Lung (tissue), 11 donors: ENCODE measurements at regions not wholly inside any gene's neighbourhood (a gene's known extent, or its start where the extent isn't known, plus 50 kb on each side); places are given as distances from the start of the nearest gene placed in this dataset.

Source experiments
- ATAC-seq: fragments of 200-7000 bp; cut with Tn5 transposase; one replicate; pipeline ENCODE4 v1.9.1; 2020; ENCODE audit warnings: moderate number of reproducible peaks; ENCODE audit not compliant: insufficient read depth, low FRiP score
- DNase-seq, 3 donors: peaks; one replicate each; pipeline ENCODE4 v3.0.0-alpha.2; 2013 to 2017
- H3K27ac ChIP-seq, 2 donors: one replicate each; pipeline ENCODE4 v1.5.1; 2013; ENCODE audit warnings: mild to moderate bottlenecking in 2 of 2, moderate library complexity in 2 of 2, control low read depth in 1 of 2, inconsistent platforms in 1 of 2, low read depth in 1 of 2, low read length in 1 of 2
- H3K27me3 ChIP-seq, 3 donors: one replicate each; pipeline ENCODE4 v1.5.1; 2013; ENCODE audit warnings: low read length in 2 of 3; ENCODE audit not compliant: control insufficient read depth in 3 of 3, insufficient read depth in 3 of 3
- H3K36me3 ChIP-seq, 4 donors: one replicate each; pipeline ENCODE4 v1.5.1; 2013; ENCODE audit warnings: low read length in 4 of 4, mild to moderate bottlenecking in 1 of 4, moderate library complexity in 1 of 4; ENCODE audit not compliant: control insufficient read depth in 4 of 4, insufficient read depth in 4 of 4
- H3K4me1 ChIP-seq, 5 donors: one replicate each; pipeline ENCODE4 v1.5.1; 2013; ENCODE audit warnings: low read length in 5 of 5, mild to moderate bottlenecking in 2 of 5, moderate library complexity in 1 of 5; ENCODE audit not compliant: control insufficient read depth in 5 of 5, insufficient read depth in 5 of 5
- H3K4me3 ChIP-seq: one replicate; pipeline ENCODE4 v1.5.1; 2013; ENCODE audit warnings: mild to moderate bottlenecking, control low read depth, moderate library complexity
- H3K9ac ChIP-seq, 2 donors: one replicate each; pipeline ENCODE4 v1.5.1; 2013; ENCODE audit warnings: low read length in 2 of 2, control low read depth in 1 of 2; ENCODE audit not compliant: insufficient read depth in 1 of 2
- H3K9me3 ChIP-seq, 4 donors: one replicate each; pipeline ENCODE4 v1.5.1; 2013; ENCODE audit warnings: low read length in 3 of 4, mild to moderate bottlenecking in 1 of 4, moderate library complexity in 1 of 4; ENCODE audit not compliant: control insufficient read depth in 4 of 4, insufficient read depth in 3 of 4
- CTCF ChIP-seq: IDR thresholded peaks from 2 replicates; pipeline ENCODE4 v1.5.1; 2012; ENCODE audit warnings: mild to moderate bottlenecking; ENCODE audit errors: control extremely low read depth, extremely low read depth
- WGBS, 2 donors: extraction: QIAGEN DNeasy Blood & Tissue Kit; methylation state at CpG; one replicate each; pipeline ENCODE4 v1.1.7; 2013; 5-methylcytosine and 5-hydroxymethylcytosine counted together
- donor health status: control.
- donor health status: control.
- donor health status: Bipolar disorder and iron deficiency.
- donor health status: healthy.
- donor health status: DM: yes; HTN: yes; CAD: no.

GRCh38 chr10:88088441-88089340 lies 225.3 kb downstream of the PTEN start:
- no peaks in the 10 kb centered on the region for H3K9me3 ChIP-seq
- no peak overlapping the region for H3K9ac ChIP-seq
- 93 to 95% methylated on average over 9 of the region's 9 CpGs for WGBS, 2 donors
- DNase-seq: peak in 2 of 3 donors; percentile 33 to 54
- H3K4me1 ChIP-seq: peaks cover 0 to 14% (median 2%) of the 10 kb centered on the region in 5 donors
- no peak overlapping the region for H3K4me3 ChIP-seq
- no peak for TF ChIP-seq CTCF
- no peak overlapping the region for H3K27ac ChIP-seq
- H3K36me3 ChIP-seq: no peaks in the 10 kb centered on the region
- ATAC-seq: no peak
- H3K27me3 ChIP-seq: no peaks in the 10 kb centered on the region

- DNase-seq: no peak
- Histone ChIP-seq H3K27me3 (no peaks in the 10 kb centered on the region), H3K4me3 (no peak overlapping the region), H3K9ac (no peak overlapping the region), H3K27ac (no peak overlapping the region), H3K4me1 (peaks cover 0 to 14% (median 2%) of the 10 kb centered on the region in 5 donors), H3K9me3 (no peaks in the 10 kb centered on the region), H3K36me3 (no peaks in the 10 kb centered on the region)
- peak; percentile 19 for ATAC-seq
- TF ChIP-seq CTCF: no peak
Observed at GRCh38 chr10:88089498-88089897, 226.1 kb downstream of the PTEN start.

- DNase-seq (no peak), ATAC-seq (no peak)
- H3K9me3 ChIP-seq: no peaks in the 10 kb centered on the region
- peak overlapping the region in 1 of 2 donors; percentile 9 for H3K27ac ChIP-seq
- no peak overlapping the region for H3K4me3 ChIP-seq
- no peaks in the 10 kb centered on the region for H3K36me3 ChIP-seq
- peaks cover 0 to 21% (median 7%) of the 10 kb centered on the region in 5 donors for H3K4me1 ChIP-seq
- 53 to 73% methylated on average over 7 of the region's 7 CpGs for WGBS, 2 donors
- H3K9ac ChIP-seq: no peak overlapping the region
- no peak for TF ChIP-seq CTCF
- no peaks in the 10 kb centered on the region for H3K27me3 ChIP-seq
Observed at GRCh38 chr10:88090568-88091214, 227.3 kb downstream of the PTEN start.
